Hepatocyte (in vitro differentiated cells): ENCODE measurements at regions not wholly inside any gene's neighbourhood (a gene's known extent, or its start where the extent isn't known, plus 50 kb on each side); places are given as distances from the start of the nearest gene placed in this dataset.
"Not testable (repeated sequence)": the region's sequence is repeated elsewhere in the genome, so short reads cannot be mapped to it uniquely, and the experiment has no call there.

Experiments
- DNase-seq: peaks from one replicate; pipeline ENCODE4 v3.0.0-alpha.2; 2016; ENCODE audit warnings: low spot score
- H2AFZ ChIP-seq: fragments of 200-600 bp; sonication (generic); 2 replicates; pipeline ENCODE4 v1.6.0; 2016; ENCODE audit warnings: antibody characterized with exemption, mild to moderate bottlenecking
- H3K27ac ChIP-seq: fragments of 200-600 bp; sonication (generic); 2 replicates; pipeline ENCODE4 v1.5.1; 2016; ENCODE audit warnings: mild to moderate bottlenecking
- H3K27me3 ChIP-seq: fragments of 200-600 bp; sonication (generic); 2 replicates; pipeline ENCODE4 v1.6.1; 2016
- H3K36me3 ChIP-seq: fragments of 200-600 bp; sonication (generic); replicated peaks from 2 replicates; pipeline ENCODE4 v1.5.1; 2016; ENCODE audit warnings: low read depth; ENCODE audit not compliant: insufficient read depth
- H3K4me1 ChIP-seq: fragments of 200-600 bp; sonication (generic); 2 replicates; pipeline ENCODE4 v1.5.1; 2016; ENCODE audit warnings: mild to moderate bottlenecking, moderate library complexity; ENCODE audit not compliant: insufficient read depth
- H3K4me2 ChIP-seq: fragments of 200-600 bp; sonication (generic); 2 replicates; pipeline ENCODE4 v1.6.0; 2016
- H3K4me3 ChIP-seq: fragments of 200-600 bp; sonication (generic); 2 replicates; pipeline ENCODE4 v1.5.1; 2016; ENCODE audit warnings: mild to moderate bottlenecking
- H3K79me2 ChIP-seq: fragments of 200-600 bp; sonication (generic); 2 replicates; pipeline ENCODE4 v1.6.0; 2017; ENCODE audit warnings: mild to moderate bottlenecking
- H3K9me2 ChIP-seq: fragments of 200-600 bp; sonication (generic); replicated peaks from 2 replicates; pipeline ENCODE4 v1.6.0; 2017; ENCODE audit warnings: mild to moderate bottlenecking; ENCODE audit not compliant: insufficient read depth
- H3K9me3 ChIP-seq: fragments of 200-600 bp; sonication (generic); 2 replicates; pipeline ENCODE4 v1.5.1; 2016; ENCODE audit warnings: low read depth, mild to moderate bottlenecking
- H4K20me1 ChIP-seq: fragments of 200-600 bp; sonication (generic); 2 replicates; pipeline ENCODE4 v1.6.0; 2016; ENCODE audit warnings: mild to moderate bottlenecking; ENCODE audit not compliant: insufficient read depth, poor library complexity, severe bottlenecking
- EZH2 ChIP-seq: fragments of 200-600 bp; sonication (generic); IDR thresholded peaks from 2 replicates; pipeline ENCODE4 v1.6.1; 2016; ENCODE audit warnings: antibody characterized with exemption, mild to moderate bottlenecking, borderline replicate concordance
- EZH2phosphoT487 ChIP-seq: fragments of 200-600 bp; sonication (generic); IDR thresholded peaks from one replicate; pipeline ENCODE4 v1.6.1; 2018; ENCODE audit warnings: antibody characterized with exemption, mild to moderate bottlenecking, low read depth, moderate library complexity; ENCODE audit not compliant: unreplicated experiment, severe bottlenecking
- WGBS: methylation state at CpG from one replicate; pipeline ENCODE4 v1.1.6; 2016; ENCODE audit warnings: low lambda C conversion rate; ENCODE audit errors: missing lambda C conversion rate; 5-methylcytosine and 5-hydroxymethylcytosine counted together
- TF ChIP-seq, protein P1 (sequence below): fragments of 200-600 bp; sonication (generic); IDR thresholded peaks from 2 replicates; pipeline ENCODE4 v1.5.1; 2016; ENCODE audit warnings: antibody characterized with exemption, mild to moderate bottlenecking; ENCODE audit not compliant: poor library complexity

GRCh38 chr4:177494791-177495190 lies 52.6 kb upstream of the AGA start:
- no peaks in the 10 kb centered on the region for H3K4me1 ChIP-seq
- H3K79me2 ChIP-seq, result no peaks in the 10 kb centered on the region
- WGBS, result 96% methylated on average over 2 of the region's 2 CpGs
- H3K4me2 ChIP-seq, result no peak overlapping the region
- no peak overlapping the region for H3K4me3 ChIP-seq
- H4K20me1 ChIP-seq, result no peaks in the 10 kb centered on the region
- TF ChIP-seq, protein P1, sequence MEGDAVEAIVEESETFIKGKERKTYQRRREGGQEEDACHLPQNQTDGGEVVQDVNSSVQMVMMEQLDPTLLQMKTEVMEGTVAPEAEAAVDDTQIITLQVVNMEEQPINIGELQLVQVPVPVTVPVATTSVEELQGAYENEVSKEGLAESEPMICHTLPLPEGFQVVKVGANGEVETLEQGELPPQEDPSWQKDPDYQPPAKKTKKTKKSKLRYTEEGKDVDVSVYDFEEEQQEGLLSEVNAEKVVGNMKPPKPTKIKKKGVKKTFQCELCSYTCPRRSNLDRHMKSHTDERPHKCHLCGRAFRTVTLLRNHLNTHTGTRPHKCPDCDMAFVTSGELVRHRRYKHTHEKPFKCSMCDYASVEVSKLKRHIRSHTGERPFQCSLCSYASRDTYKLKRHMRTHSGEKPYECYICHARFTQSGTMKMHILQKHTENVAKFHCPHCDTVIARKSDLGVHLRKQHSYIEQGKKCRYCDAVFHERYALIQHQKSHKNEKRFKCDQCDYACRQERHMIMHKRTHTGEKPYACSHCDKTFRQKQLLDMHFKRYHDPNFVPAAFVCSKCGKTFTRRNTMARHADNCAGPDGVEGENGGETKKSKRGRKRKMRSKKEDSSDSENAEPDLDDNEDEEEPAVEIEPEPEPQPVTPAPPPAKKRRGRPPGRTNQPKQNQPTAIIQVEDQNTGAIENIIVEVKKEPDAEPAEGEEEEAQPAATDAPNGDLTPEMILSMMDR, result no peak
- TF ChIP-seq EZH2phosphoT487, result no peak
- no peak for TF ChIP-seq EZH2
- no peak overlapping the region for H2AFZ ChIP-seq
- no peaks in the 10 kb centered on the region for H3K27me3 ChIP-seq
- no peak overlapping the region for H3K27ac ChIP-seq
- no peak for DNase-seq
- H3K36me3 ChIP-seq, result no peaks in the 10 kb centered on the region
- no peaks in the 10 kb centered on the region for H3K9me2 ChIP-seq
- no peaks in the 10 kb centered on the region for H3K9me3 ChIP-seq

- not testable (repeated sequence) for DNase-seq, H3K4me2 ChIP-seq, H3K9me2 ChIP-seq, H3K36me3 ChIP-seq, H3K27ac ChIP-seq, H3K27me3 ChIP-seq, H3K79me2 ChIP-seq, H4K20me1 ChIP-seq, H3K4me1 ChIP-seq, H2AFZ ChIP-seq, H3K4me3 ChIP-seq, H3K9me3 ChIP-seq
- WGBS, result 98% methylated on average over 10 of the region's 27 CpGs
These were observed 53.4 kb upstream of the AGA start for GRCh38 chr4:177495626-177496025.

DNA sequence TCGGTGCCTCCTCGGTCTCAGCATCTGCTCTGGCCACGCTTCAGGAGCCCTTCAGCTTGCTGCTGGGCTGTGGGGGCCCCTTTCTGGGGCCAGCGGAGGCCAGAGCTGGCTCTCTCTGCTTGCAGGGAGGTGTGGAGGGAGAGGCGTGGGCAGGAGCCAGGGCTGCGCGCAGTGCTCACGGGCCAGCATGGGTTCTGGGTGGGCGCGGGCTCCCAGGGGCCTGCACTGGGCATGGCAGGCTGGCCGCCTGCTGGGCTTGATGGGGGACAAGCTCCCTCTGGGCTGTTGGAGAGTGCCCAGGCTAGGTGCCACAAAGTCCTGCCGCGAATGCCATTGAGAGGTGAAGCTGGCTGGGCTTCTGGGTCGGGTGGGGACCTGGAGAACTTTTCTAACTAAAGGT lies 57.3 kb upstream of the AGA start:
- Histone ChIP-seq H3K4me2 (no peak overlapping the region), H3K4me1 (no peaks in the 10 kb centered on the region), H3K9me2 (no peaks in the 10 kb centered on the region), H3K4me3 (no peak overlapping the region), H3K27ac (no peak overlapping the region), H3K27me3 (no peaks in the 10 kb centered on the region), H3K36me3 (no peaks in the 10 kb centered on the region), H3K79me2 (no peaks in the 10 kb centered on the region), H3K9me3 (no peaks in the 10 kb centered on the region), H2AFZ (no peak overlapping the region), H4K20me1 (no peaks in the 10 kb centered on the region)
- 95% methylated on average over 14 of the region's 14 CpGs for WGBS
- no peak for DNase-seq
- TF ChIP-seq EZH2phosphoT487 (no peak), EZH2 (no peak)
- TF ChIP-seq, protein P1, result no peak

GRCh38 chr4:177505171-177505615 lies 63.0 kb upstream of the AGA start:
- H2AFZ ChIP-seq, result peak overlapping the region; percentile 31
- no peaks in the 10 kb centered on the region for H4K20me1 ChIP-seq
- no peaks in the 10 kb centered on the region for H3K79me2 ChIP-seq
- H3K27me3 ChIP-seq, result no peaks in the 10 kb centered on the region
- H3K9me3 ChIP-seq, result no peaks in the 10 kb centered on the region
- H3K4me1 ChIP-seq, result no peaks in the 10 kb centered on the region
- peak; percentile 19 for DNase-seq
- H3K9me2 ChIP-seq, result no peaks in the 10 kb centered on the region
- H3K36me3 ChIP-seq, result no peaks in the 10 kb centered on the region
- no peak overlapping the region for H3K4me3 ChIP-seq
- peak overlapping the region; percentile 12 for H3K27ac ChIP-seq
- TF ChIP-seq EZH2phosphoT487 (no peak), EZH2 (no peak)
- TF ChIP-seq, protein P1, result no peak
- 78% methylated on average over 9 of the region's 9 CpGs for WGBS
- no peak overlapping the region for H3K4me2 ChIP-seq
